ENCODE measurements at regions not wholly inside any gene's neighbourhood (a gene's known extent, or its start where the extent isn't known, plus 50 kb on each side); places are given as distances from the start of the nearest gene placed in this dataset.

GRCh38 chr12:85461127-85461526, 181.1 kb downstream of the ALX1 start:
- TF ChIP-seq POLR2AphosphoS5 (IDR thresholded peaks at IDR 0.05) (no peak), CTCF (IDR thresholded peaks at IDR 0.05) (no peak)
